Stimulated activated CD4-positive, alpha-beta T cell treated with anti-CD3 and anti-CD28 coated beads, Interleukin-1b, Interleukin-23, amount 100 ng/mL, for 1 hour (primary cell): ENCODE measurements at regions not wholly inside any gene's neighbourhood (a gene's known extent, or its start where the extent isn't known, plus 50 kb on each side); places are given as distances from the start of the nearest gene placed in this dataset.

Experiments used
- DNase-seq, 2 donors: peaks; one replicate each; pipeline ENCODE4 v3.0.0-alpha.2; 2020; ENCODE audit warnings: low read depth in 2 of 2

GRCh38 chr4:155094201-155094820, 114.1 kb upstream of the NPY2R start:
- DNase-seq = no peak

GRCh38 chr4:155099231-155099630, 109.2 kb upstream of the NPY2R start:
- no peak for DNase-seq

GRCh38 chr4:155106629-155107028, 101.8 kb upstream of the NPY2R start:
- no peak for DNase-seq

GRCh38 chr4:155107059-155107458, 101.4 kb upstream of the NPY2R start:
- no peak for DNase-seq

- DNase-seq = no peak
These were observed 93.6 kb upstream of the NPY2R start for GRCh38 chr4:155114790-155115189.

GRCh38 chr4:155119006-155119405, 89.4 kb upstream of the NPY2R start:
- no peak for DNase-seq

GRCh38 chr4:155120536-155120935, 87.9 kb upstream of the NPY2R start:
- DNase-seq = no peak

GRCh38 chr4:155122382-155122781, 86.1 kb upstream of the NPY2R start:
- no peak for DNase-seq

- DNase-seq = no peak
These were observed 74.3 kb upstream of the NPY2R start for GRCh38 chr4:155134136-155134535.

- no peak for DNase-seq
These were observed 67.5 kb upstream of the NPY2R start for GRCh38 chr4:155140889-155141288.

- DNase-seq = no peak
These were observed 64.9 kb upstream of the NPY2R start for GRCh38 chr4:155143512-155143911.
